GM21423 (cell line): ENCODE measurements at regions not wholly inside any gene's neighbourhood (a gene's known extent, or its start where the extent isn't known, plus 50 kb on each side); places are given as distances from the start of the nearest gene placed in this dataset.
"Not testable (repeated sequence)": the region's sequence is repeated elsewhere in the genome, so short reads cannot be mapped to it uniquely, and the experiment has no call there.

Source experiments
- ATAC-seq: cut with Tn5 transposase; IDR thresholded peaks from one replicate; pipeline ENCODE4 v1.9.1; 2021; ENCODE audit warnings: mild to moderate bottlenecking, moderate library complexity; ENCODE audit not compliant: unreplicated experiment

DNA sequence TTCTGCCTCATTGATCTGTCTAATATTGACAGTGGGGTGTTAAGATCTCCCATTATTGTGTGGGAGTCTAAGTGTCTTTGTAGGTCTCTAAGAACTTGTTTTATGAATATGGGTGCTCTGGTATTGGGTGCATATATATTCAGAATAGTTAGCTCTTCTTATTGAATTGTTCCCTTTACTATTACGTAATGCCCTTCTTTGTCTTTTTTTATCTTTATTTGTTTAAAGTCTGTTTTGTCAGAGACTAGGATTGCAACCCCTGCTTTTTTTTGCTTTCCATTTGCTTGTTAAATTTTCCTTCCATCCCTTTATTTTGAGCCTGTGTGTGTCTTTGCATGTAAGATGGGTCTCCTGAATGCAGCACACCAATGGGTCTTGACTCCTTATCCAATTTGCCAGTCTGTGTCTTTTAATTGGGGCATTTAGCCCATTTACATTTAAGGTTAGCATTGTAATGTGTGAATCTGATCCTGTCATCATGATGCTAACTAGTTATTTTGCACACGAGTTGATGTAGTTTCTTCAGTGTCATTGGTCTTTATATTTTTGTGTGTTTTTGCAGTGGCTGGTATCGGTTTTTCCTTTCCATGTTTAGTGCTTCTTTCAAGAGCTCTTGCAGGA, 1126.0 kb upstream of the TMEM132C start:
- ATAC-seq, result not testable (repeated sequence)

- ATAC-seq, result no peak
These were observed 1124.0 kb upstream of the TMEM132C start for GRCh38 chr12:127143020-127143419.

- ATAC-seq, result no peak
These were observed 1122.2 kb upstream of the TMEM132C start for GRCh38 chr12:127144770-127145169.

DNA sequence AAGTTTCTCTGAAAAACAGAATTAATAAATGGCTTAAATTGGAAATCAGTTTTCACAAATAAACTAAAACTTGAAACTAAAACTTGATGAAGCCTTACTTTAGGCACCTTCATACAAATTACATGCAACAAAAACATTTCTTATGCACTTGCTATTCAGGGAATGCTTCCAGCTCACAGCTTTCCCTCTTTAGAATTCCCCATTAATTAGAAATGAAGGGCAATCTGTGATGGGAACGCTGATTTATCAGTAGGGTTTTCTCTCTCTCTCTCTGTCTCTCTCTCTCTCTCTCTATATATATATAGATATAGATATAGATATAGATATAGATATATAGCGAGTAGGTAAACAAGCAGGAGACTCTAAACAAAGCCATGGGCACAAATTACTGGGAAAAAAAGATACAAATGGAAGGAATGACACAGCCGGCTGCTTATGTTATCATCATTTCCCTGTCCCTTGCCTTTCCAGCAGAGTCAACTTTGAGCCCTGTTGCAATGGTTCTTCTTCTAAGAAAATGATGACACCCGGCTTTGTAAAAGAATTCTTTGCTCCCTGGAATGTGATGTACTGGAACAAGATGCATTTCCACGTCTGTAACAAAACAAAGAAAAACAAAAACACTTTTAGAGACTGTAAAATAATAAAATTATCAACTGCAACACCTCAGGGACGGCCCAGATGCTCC, 1121.6 kb upstream of the TMEM132C start:
- ATAC-seq, result no peak

DNA sequence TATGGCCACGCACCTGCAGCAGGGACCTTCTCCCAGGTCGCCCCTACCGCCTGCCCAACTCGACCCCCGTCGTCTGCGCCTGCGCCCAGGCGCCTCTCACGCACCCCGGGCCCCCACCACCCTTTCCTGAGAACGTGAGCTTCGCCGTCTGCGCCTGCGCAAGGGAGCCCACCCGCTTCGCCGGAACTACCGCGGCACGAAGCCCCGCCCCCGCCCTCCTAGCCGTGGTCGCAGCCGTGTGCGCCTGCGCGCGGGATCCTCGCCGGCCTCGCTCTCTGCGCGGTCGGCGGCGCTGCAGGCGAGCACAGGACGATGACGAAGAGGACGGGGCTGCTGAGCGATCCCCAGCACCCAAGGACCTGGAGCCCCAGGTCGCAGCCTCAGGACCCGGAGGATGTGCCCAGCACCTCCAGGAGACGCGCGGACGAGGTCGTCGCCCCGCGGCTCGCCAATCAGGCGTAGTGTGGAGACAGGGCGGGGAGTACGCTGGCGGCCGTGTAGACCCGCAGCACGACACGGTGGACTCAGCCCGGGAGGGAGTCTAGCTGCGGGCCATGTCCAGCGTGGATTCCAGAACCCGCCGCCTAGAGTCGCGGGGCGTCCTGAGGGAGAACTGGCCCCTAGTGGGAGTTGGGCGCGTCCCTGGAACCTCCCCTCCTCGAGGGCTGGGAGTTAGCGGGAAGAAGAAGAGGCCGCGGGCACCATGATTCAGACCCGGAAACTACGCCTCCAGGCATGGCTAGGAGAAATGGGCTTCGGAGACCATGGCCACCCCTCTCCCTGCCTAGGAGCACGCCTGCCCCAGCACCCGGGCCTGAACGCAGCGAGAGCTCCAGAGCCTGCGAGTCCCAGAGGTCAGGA, 1120.8 kb upstream of the TMEM132C start:
- ATAC-seq, result peak; percentile 66

DNA sequence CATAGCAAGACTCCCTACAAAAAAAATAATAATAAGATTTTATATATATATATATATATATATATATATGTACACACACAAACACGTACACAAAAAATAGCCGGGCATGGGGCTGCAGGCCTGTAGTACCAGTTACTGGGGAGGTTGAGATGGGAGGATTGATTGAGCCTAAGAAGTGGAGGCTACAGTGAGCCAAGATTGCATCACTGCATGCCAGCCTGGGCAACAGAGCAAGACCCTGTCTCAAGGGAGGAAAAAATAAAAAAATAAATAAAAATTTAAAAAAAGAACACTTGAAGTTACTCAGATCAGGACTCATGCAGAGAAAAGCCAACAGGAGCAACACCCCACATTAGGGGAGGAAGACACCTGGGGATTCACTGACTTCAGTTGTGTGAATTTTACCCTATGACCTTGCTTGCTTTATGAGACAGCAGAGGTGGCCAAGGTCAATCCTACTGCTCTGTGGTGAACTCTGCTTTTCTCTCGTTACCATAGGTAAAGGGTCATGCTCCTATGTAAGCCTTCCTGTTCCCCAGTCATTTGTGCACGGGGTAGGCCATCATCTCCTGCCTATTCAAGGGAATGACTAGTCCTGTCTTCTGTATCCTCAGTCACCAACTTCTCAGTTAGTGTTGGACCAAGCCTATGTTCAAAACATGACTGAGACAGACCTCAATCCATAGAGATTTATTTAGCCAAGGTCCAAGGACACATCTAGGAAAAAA, 1119.8 kb upstream of the TMEM132C start:
- no peak for ATAC-seq

- ATAC-seq, result no peak
These were observed 1119.2 kb upstream of the TMEM132C start for GRCh38 chr12:127147724-127148123.

- no peak for ATAC-seq
These were observed 1118.7 kb upstream of the TMEM132C start for GRCh38 chr12:127148318-127148717.

- ATAC-seq, result no peak
These were observed 1117.6 kb upstream of the TMEM132C start for GRCh38 chr12:127149226-127149964.

GRCh38 chr12:127150028-127150427, 1116.9 kb upstream of the TMEM132C start:
- ATAC-seq, result no peak

GRCh38 chr12:127150479-127150878, 1116.5 kb upstream of the TMEM132C start:
- ATAC-seq, result no peak

- no peak for ATAC-seq
These were observed 1116.0 kb upstream of the TMEM132C start for GRCh38 chr12:127150956-127151355.

DNA sequence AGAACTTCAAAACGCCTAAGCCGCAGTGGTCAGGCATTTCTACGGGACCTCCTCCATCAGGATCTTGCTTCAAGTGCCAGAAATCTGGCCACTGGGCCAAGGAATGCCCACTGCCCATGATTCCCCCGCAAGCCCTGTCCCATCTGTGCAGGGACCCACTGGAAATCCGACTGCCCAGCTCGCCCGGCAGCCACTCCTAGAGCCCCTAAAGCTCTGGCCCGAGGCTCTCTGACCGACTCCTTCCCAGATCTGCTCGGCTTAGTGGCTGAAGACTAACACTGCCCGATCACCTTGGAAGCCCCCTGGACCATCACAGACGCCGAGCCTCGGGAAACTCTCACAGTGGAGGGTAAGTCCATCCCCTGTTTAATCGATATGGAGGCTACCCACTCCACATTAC, 1113.0 kb upstream of the TMEM132C start:
- ATAC-seq, result no peak

GRCh38 chr12:127154830-127155229, 1112.1 kb upstream of the TMEM132C start:
- ATAC-seq, result not testable (repeated sequence)

DNA sequence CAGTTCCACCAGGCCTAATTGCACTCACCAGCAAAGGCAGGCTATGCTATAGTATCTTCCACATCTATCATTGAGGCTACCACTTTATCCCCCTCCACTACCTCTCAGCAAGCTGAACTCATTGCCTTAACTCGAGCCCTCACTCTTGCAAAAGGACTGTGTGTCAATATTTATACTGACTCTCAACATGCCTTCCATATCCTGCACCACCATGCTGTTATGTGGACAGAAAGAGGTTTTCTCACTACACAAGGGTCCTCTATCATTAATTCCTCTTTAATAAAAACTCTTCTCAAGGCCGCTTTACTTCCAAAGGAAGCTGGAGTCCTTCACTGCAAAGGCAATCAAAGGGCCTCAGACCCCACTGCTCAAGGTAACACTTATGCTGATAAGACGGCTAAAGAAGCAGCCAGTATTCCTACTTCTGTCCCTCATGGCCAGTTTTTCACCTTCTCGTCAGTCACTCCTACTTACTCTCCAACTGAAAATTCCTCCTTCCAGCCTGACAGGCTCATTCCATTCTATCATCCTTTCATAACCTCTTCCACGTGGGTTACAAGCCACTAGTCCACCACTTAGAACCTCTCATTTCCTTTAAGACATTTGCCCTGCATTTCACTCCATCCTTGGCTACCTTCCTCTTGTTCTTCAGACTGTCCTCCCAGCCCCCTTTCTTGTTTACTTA, 1110.9 kb upstream of the TMEM132C start:
- ATAC-seq, result not testable (repeated sequence)

DNA sequence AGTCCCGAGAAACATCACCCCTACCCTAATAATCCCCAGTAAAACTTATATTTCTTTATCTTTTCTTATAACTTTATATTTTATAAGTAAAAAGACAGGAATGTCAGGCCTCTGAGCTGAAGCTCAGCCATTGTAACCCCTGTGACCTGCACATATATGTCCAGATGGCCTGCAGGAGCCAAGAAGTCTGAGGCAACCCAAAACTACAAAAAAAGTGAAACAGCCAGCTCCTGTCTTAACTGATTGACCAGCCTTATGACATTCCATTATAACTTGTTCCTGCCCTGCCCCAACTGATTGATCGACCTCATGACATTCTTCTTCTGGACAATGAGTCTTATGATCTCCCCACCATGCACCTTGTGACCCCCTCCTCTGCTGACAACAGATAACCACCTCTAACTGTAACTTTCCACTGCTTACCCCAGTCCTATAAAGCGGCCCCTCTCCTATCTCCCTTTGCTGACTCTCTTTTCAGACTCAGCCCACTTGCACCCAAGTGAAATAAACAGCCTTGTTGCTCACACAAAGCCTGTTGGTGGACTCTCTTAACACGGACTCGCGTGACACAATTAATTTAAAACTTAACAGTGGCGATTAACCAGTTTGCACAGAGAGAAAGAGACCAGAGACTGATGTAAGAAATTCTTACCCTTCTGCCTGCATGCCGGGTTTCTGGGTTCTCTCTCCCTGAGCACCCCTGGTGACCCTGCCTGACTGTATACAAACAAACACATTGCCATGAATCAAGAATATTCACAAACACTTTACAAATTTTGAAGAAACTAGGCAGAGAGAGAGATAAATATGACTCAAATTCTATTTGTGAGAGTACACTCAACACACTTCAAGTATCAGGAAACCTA, 1109.2 kb upstream of the TMEM132C start:
- not testable (repeated sequence) for ATAC-seq

GRCh38 chr12:127158385-127159061, 1108.4 kb upstream of the TMEM132C start:
- no peak for ATAC-seq

DNA sequence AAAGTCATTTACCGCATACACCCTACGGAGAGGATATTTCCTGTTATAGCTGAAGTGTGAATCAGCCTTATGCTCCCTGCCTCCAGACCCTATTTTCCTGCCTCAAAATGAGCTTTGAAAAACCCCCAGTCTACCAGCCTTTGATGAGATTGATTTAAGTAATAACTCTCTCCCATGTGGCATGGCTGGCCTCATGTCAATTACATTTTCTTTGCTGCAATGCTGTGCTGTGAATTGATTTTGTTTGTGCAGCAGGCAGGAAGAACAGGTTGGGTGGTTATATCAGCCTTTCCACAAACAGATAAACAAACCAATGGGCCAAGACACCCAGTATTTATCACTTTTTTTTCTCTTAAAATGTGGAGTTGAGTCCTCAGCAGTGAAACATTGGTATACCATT, 1105.5 kb upstream of the TMEM132C start:
- no peak for ATAC-seq
